IMR-90 (cell line): ENCODE measurements at regions not wholly inside any gene's neighbourhood (a gene's known extent, or its start where the extent isn't known, plus 50 kb on each side); places are given as distances from the start of the nearest gene placed in this dataset.

Experiments used
- ATAC-seq: fragments of 200-7000 bp; cut with Tn5 transposase; 2 replicates; pipeline ENCODE4 v1.9.1; 2020; ENCODE audit warnings: low read depth, mild to moderate bottlenecking, moderate library complexity
- BruUV-seq: library from RNA; stranded (reverse); fragments of 400-500 nt; replicated peaks from 2 replicates; lab custom pipeline; 2021; lab: Mats Ljungman, UMichigan
- CTCF ChIA-PET: fragments of 300-600 bp; formaldehyde crosslinking; extraction: SDS; loops from one replicate; lab custom pipeline; 2021; ENCODE audit warnings: antibody characterized with exemption; lab: Yijun Ruan, JAX
- POLR2A ChIA-PET: fragments of 300-600 bp; sonication (Branson Sonifier 250); formaldehyde crosslinking; loops from one replicate; lab custom pipeline; 2022; ENCODE audit warnings: antibody characterized with exemption; ENCODE audit not compliant: unreplicated experiment; lab: Charles Lee
- DNase-seq: peaks from one replicate; pipeline ENCODE4 v3.0.0; 2013
- H2AFZ ChIP-seq: replicated peaks from 2 replicates; pipeline ENCODE3; 2013; ENCODE audit warnings: low read length, mild to moderate bottlenecking; ENCODE audit not compliant: poor library complexity
- H2AK5ac ChIP-seq: 2 replicates; pipeline ENCODE4 v1.6.1; 2013; ENCODE audit warnings: low read depth, low read length, inconsistent platforms
- H2AK9ac ChIP-seq: replicated peaks from 2 replicates; pipeline ENCODE3; 2013; ENCODE audit warnings: mild to moderate bottlenecking, low read depth, low read length, moderate library complexity; ENCODE audit not compliant: poor library complexity
- H2BK120ac ChIP-seq: 2 replicates; pipeline ENCODE4 v1.6.1; 2013; ENCODE audit warnings: low read depth, low read length, inconsistent platforms
- H2BK15ac ChIP-seq: 3 replicates; pipeline ENCODE4 v1.6.1; 2013; ENCODE audit warnings: low read depth, low read length, inconsistent platforms
- H2BK20ac ChIP-seq: 2 replicates; pipeline ENCODE4 v1.6.1; 2013; ENCODE audit warnings: low read depth, mild to moderate bottlenecking, inconsistent platforms, low read length, moderate library complexity
- H2BK5ac ChIP-seq: 2 replicates; pipeline ENCODE4 v1.6.1; 2013; ENCODE audit warnings: mild to moderate bottlenecking, low read depth, low read length, inconsistent platforms; ENCODE audit not compliant: poor library complexity, severe bottlenecking
- H3K14ac ChIP-seq: replicated peaks from 2 replicates; pipeline ENCODE4 v1.6.1; 2013; ENCODE audit warnings: low read depth, low read length, inconsistent platforms
- H3K18ac ChIP-seq: 2 replicates; pipeline ENCODE4 v1.6.1; 2013; ENCODE audit warnings: low read depth, low read length, control low read depth
- H3K23ac ChIP-seq: 2 replicates; pipeline ENCODE4 v1.6.1; 2013; ENCODE audit warnings: low read depth, low read length, inconsistent platforms
- H3K27ac ChIP-seq: 2 replicates; pipeline ENCODE4 v1.5.1; 2013; ENCODE audit warnings: mild to moderate bottlenecking, control low read depth, low read length; ENCODE audit not compliant: insufficient read depth
- H3K27me3 ChIP-seq: 2 replicates; pipeline ENCODE4 v1.6.1; 2013; ENCODE audit warnings: low read length; ENCODE audit not compliant: control insufficient read depth, insufficient read depth
- H3K36me3 ChIP-seq: 2 replicates; pipeline ENCODE4 v1.6.1; 2013; ENCODE audit warnings: low read length, mixed read lengths; ENCODE audit not compliant: control insufficient read depth, insufficient read depth
- H3K4ac ChIP-seq: 2 replicates; pipeline ENCODE4 v1.6.1; 2013; ENCODE audit warnings: low read depth, low read length, inconsistent platforms
- H3K4me1 ChIP-seq: 2 replicates; pipeline ENCODE4 v1.6.1; 2013; ENCODE audit warnings: low read length, mixed read lengths; ENCODE audit not compliant: control insufficient read depth, insufficient read depth
- H3K4me2 ChIP-seq: 2 replicates; pipeline ENCODE4 v1.6.1; 2013; ENCODE audit warnings: low read depth, mild to moderate bottlenecking, control low read depth, low read length, moderate library complexity
- H3K4me3 ChIP-seq: 2 replicates; pipeline ENCODE4 v1.5.1; 2013; ENCODE audit warnings: low read depth, mild to moderate bottlenecking, control low read depth, low read length, moderate library complexity; ENCODE audit not compliant: insufficient read depth
- H3K56ac ChIP-seq: 2 replicates; pipeline ENCODE4 v1.6.1; 2013; ENCODE audit warnings: low read length, inconsistent platforms; ENCODE audit not compliant: insufficient read depth; ENCODE audit errors: extremely low read depth
- H3K79me1 ChIP-seq, 2 experiments: 2 replicates each; pipeline ENCODE4 v1.6.1; 2013; ENCODE audit warnings: low read length in 2 of 2, inconsistent platforms in 1 of 2, low read depth in 1 of 2
- H3K9ac ChIP-seq: 2 replicates; pipeline ENCODE4 v1.6.1; 2013; ENCODE audit warnings: low read depth, low read length, control low read depth
- H3K9me1 ChIP-seq: 2 replicates; pipeline ENCODE4 v1.6.1; 2013; ENCODE audit warnings: low read length, inconsistent platforms; ENCODE audit not compliant: insufficient read depth
- H3K9me3 ChIP-seq: 2 replicates; pipeline ENCODE4 v1.6.1; 2013; ENCODE audit warnings: low read length; ENCODE audit not compliant: control insufficient read depth, insufficient read depth
- H4K20me1 ChIP-seq: 2 replicates; pipeline ENCODE4 v1.6.1; 2013; ENCODE audit warnings: low read length, inconsistent platforms; ENCODE audit not compliant: insufficient read depth
- H4K5ac ChIP-seq: 2 replicates; pipeline ENCODE4 v1.6.1; 2013; ENCODE audit warnings: mild to moderate bottlenecking, low read depth, low read length, control low read depth
- H4K8ac ChIP-seq, 2 experiments: 2 replicates each; pipeline ENCODE4 v1.6.1; 2013; ENCODE audit warnings: low read depth in 2 of 2, low read length in 2 of 2, control low read depth in 1 of 2, inconsistent platforms in 1 of 2
- H4K91ac ChIP-seq: 2 replicates; pipeline ENCODE4 v1.6.1; 2013; ENCODE audit warnings: low read depth, low read length, inconsistent platforms; ENCODE audit not compliant: insufficient read depth
- BHLHE40 ChIP-seq: fragments of 150-350 bp; IDR thresholded peaks from 2 replicates; pipeline ENCODE4 v1.6.1; 2016; ENCODE audit warnings: mild to moderate bottlenecking, low read depth, low read length
- CHD1 ChIP-seq: IDR thresholded peaks from 2 replicates; pipeline ENCODE4 v1.6.1; 2012; ENCODE audit warnings: low read depth, low read length, improper control_type of control experiment
- FOS ChIP-seq: fragments of 150-350 bp; IDR thresholded peaks from 2 replicates; pipeline ENCODE4 v1.6.1; 2016; ENCODE audit warnings: low read depth, low read length
- MAFK ChIP-seq: IDR thresholded peaks from 2 replicates; pipeline ENCODE4 v1.6.1; 2012; ENCODE audit warnings: low read depth, low read length, improper control_type of control experiment
- MXI1 ChIP-seq: IDR thresholded peaks from 2 replicates; pipeline ENCODE4 v1.6.1; 2012; ENCODE audit warnings: low read depth, mild to moderate bottlenecking, low read length, moderate library complexity, borderline replicate concordance
- NFE2L2 ChIP-seq: fragments of 150-350 bp; IDR thresholded peaks from 2 replicates; pipeline ENCODE4 v1.6.1; 2016; ENCODE audit warnings: low read depth, mild to moderate bottlenecking, low read length
- POLR2A ChIP-seq: IDR thresholded peaks from 2 replicates; pipeline ENCODE4 v1.6.1; 2012; ENCODE audit warnings: mild to moderate bottlenecking, low read depth, low read length
- RAD21 ChIP-seq: IDR thresholded peaks from 2 replicates; pipeline ENCODE4 v1.6.1; 2012; ENCODE audit warnings: low read length, improper control_type of control experiment
- RCOR1 ChIP-seq: IDR thresholded peaks from 2 replicates; pipeline ENCODE4 v1.6.1; 2012; ENCODE audit warnings: mild to moderate bottlenecking, low read length, improper control_type of control experiment; ENCODE audit not compliant: insufficient replicate concordance
- RFX5 ChIP-seq: IDR thresholded peaks from 2 replicates; pipeline ENCODE4 v1.8.0; 2012; ENCODE audit warnings: low read depth, mild to moderate bottlenecking, low read length, moderate library complexity
- SMC3 ChIP-seq: fragments of 150-350 bp; IDR thresholded peaks from 2 replicates; pipeline ENCODE4 v1.6.1; 2016; ENCODE audit warnings: low read depth, mild to moderate bottlenecking, antibody characterized with exemption, low read length, moderate library complexity
- WGBS, 2 experiments: methylation state at CpG; one replicate each; pipeline versions ENCODE4 v1.1.5 to v1.1.7; 2013; ENCODE audit warnings: missing lambda C conversion rate in 2 of 2; ENCODE audit not compliant: insufficient read length in 1 of 2; ENCODE audit errors: extremely low coverage in 2 of 2; 5-methylcytosine and 5-hydroxymethylcytosine counted together
- dilution Hi-C: fragments of 300-500 bp; cut with HindIII; formaldehyde crosslinking; loops from one replicate; pipeline ENCODE4 v1.14.3; 2018; ENCODE audit warnings: low sequenced_read_pairs; ENCODE audit not compliant: unreplicated experiment
- in situ Hi-C: fragments of 300-500 bp; cut with MboI; formaldehyde crosslinking; loops from 3 replicates; pipeline ENCODE4 v1.14.3; 2019; ENCODE audit warnings: low sequenced_read_pairs, inconsistent platforms, mixed read lengths
- intact Hi-C: fragments of 100-400 bp; cut with micrococcal nuclease; formaldehyde crosslinking; loops from 2 replicates; pipeline ENCODE4 v1.10.0; 2022
- TF ChIP-seq, protein P1 (sequence below): fragments of 150-350 bp; IDR thresholded peaks from 2 replicates; pipeline ENCODE4 v1.6.1; 2017; ENCODE audit warnings: mild to moderate bottlenecking, antibody characterized with exemption, low read length, low read depth
- TF ChIP-seq, protein P2 (sequence below): fragments of 150-350 bp; IDR thresholded peaks from 2 replicates; pipeline ENCODE4 v1.6.1; 2016; ENCODE audit warnings: low read depth, mild to moderate bottlenecking, low read length, moderate library complexity, borderline replicate concordance
- TF ChIP-seq, protein P3 (sequence below): conservative IDR thresholded peaks from 2 replicates; pipeline ENCODE4 v1.5.1; 2012; ENCODE audit warnings: mild to moderate bottlenecking, low read depth, low read length, improper control_type of control experiment

DNA sequence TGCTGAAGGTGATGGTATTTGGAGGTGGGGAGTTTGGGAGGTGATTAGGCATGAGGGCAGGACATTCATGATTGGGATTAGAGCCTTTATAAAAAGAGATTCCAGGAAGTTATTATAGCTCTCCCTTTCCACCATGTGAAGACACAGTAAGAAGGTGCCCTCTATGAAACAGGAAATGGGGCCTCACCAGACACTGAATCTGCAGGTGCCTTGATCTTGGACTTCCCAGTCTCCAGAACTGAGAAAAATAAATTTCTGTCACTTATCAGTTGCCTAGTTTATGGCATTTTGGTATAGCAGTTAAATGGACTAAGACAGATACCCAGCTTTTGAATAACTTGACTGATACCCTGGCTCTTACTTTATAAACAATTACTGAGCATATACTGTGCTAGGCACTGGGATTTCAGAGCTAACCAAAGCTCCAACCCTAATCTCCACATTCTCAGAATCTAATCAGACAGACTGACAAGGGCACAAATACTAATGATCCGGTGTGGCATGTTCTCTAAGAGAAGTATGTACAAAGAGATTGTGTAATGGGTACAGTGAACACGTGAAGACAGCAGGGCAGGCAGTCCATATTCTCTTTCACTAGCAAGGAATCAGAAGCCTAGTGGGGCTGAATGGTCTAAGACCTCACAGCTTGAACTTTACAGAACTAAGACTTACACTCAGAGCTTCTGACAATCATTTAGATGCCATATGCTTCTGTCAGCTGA is 343.1 kb downstream of the WDR72 start:
- Histone ChIP-seq H2BK20ac (no peak overlapping the region), H2AFZ (no peak overlapping the region), H4K5ac (no peak overlapping the region), H4K8ac (no peak overlapping the region), H3K27me3 (no peaks in the 10 kb centered on the region), H2AK9ac (no peak overlapping the region), H3K4me2 (no peak overlapping the region), H3K23ac (no peak overlapping the region), H2BK120ac (no peak overlapping the region), H3K9me1 (no peaks in the 10 kb centered on the region), H3K27ac (no peak overlapping the region), H3K36me3 (no peaks in the 10 kb centered on the region), H3K9me3 (peaks cover 16% of the 10 kb centered on the region), H3K9ac (no peak overlapping the region), H2BK5ac (no peak overlapping the region), H3K79me1 (no peaks in the 10 kb centered on the region), H3K4me1 (no peaks in the 10 kb centered on the region), H2BK15ac (no peak overlapping the region), H4K91ac (no peak overlapping the region), H3K56ac (no peak overlapping the region), H3K18ac (no peak overlapping the region), H4K20me1 (no peaks in the 10 kb centered on the region), H3K4me3 (no peak overlapping the region), H2AK5ac (no peak overlapping the region), H3K14ac (no peak overlapping the region), H3K4ac (no peak overlapping the region)
- TF ChIP-seq BHLHE40 (no peak), SMC3 (no peak), POLR2A (no peak), RFX5 (no peak), MXI1 (no peak), RAD21 (no peak), MAFK (no peak), NFE2L2 (no peak), FOS (no peak), CHD1 (no peak), RCOR1 (no peak)
- TF ChIP-seq, protein P1, sequence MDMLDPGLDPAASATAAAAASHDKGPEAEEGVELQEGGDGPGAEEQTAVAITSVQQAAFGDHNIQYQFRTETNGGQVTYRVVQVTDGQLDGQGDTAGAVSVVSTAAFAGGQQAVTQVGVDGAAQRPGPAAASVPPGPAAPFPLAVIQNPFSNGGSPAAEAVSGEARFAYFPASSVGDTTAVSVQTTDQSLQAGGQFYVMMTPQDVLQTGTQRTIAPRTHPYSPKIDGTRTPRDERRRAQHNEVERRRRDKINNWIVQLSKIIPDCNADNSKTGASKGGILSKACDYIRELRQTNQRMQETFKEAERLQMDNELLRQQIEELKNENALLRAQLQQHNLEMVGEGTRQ = no peak
- TF ChIP-seq, protein P2, sequence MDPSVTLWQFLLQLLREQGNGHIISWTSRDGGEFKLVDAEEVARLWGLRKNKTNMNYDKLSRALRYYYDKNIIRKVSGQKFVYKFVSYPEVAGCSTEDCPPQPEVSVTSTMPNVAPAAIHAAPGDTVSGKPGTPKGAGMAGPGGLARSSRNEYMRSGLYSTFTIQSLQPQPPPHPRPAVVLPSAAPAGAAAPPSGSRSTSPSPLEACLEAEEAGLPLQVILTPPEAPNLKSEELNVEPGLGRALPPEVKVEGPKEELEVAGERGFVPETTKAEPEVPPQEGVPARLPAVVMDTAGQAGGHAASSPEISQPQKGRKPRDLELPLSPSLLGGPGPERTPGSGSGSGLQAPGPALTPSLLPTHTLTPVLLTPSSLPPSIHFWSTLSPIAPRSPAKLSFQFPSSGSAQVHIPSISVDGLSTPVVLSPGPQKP = no peak
- TF ChIP-seq, protein P3, sequence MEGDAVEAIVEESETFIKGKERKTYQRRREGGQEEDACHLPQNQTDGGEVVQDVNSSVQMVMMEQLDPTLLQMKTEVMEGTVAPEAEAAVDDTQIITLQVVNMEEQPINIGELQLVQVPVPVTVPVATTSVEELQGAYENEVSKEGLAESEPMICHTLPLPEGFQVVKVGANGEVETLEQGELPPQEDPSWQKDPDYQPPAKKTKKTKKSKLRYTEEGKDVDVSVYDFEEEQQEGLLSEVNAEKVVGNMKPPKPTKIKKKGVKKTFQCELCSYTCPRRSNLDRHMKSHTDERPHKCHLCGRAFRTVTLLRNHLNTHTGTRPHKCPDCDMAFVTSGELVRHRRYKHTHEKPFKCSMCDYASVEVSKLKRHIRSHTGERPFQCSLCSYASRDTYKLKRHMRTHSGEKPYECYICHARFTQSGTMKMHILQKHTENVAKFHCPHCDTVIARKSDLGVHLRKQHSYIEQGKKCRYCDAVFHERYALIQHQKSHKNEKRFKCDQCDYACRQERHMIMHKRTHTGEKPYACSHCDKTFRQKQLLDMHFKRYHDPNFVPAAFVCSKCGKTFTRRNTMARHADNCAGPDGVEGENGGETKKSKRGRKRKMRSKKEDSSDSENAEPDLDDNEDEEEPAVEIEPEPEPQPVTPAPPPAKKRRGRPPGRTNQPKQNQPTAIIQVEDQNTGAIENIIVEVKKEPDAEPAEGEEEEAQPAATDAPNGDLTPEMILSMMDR = no peak
- ATAC-seq (no peak), DNase-seq (no peak)
- BruUV-seq = no TSS peak
- intact Hi-C loops = no loop called here
- POLR2A ChIA-PET = no interaction called here
- in situ Hi-C loops = no loop called here
- CTCF ChIA-PET = no interaction called here
- WGBS, 2 experiments = no CpG with 5 or more reads among the region's 2 CpGs
- dilution Hi-C loops = no loop called here
